ENCODE measurements at regions not wholly inside any gene's neighbourhood (a gene's known extent, or its start where the extent isn't known, plus 50 kb on each side); places are given as distances from the start of the nearest gene placed in this dataset.

DNA sequence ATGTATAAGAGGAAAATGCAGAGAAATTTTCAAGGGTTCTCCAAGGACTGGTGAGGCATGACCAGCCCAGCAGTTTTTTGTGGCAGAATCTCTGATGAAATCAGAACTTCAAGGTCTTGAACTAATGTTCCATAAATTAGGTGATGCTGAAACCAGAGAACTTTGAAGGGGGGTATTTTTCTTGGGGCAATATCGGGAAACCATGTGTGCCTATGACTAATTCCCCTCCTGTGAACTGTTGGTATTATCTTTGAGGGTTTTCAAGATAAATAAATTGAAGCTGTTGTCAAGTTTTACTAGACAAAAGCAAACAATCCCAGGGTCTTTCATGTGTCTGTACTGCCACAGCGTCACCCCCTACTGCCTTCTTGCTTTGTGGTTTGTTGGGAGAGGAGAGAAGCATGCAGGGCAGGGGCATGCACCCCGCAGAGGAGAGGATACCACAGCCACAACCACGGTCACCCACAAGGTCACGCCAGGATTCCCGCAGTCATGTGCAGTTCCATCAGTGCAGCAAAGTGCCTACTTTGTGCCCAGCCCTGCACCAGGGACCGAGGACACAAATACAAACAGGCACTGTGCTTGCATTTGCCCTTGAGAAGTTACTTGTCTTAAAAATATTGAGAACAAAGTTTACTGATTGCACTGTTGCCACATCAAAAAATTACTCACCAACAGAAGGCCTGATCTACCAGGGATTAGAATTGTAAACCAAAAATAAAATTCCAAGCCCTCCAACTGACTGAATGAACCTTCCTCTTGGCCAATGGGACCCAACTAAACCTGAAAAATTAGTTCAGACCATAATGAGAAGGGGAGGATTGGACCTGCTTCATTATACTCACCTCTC, 413.3 kb upstream of the TRIB2 start:
- peaks cover 19% of the 10 kb centered on the region for H3K4me1 ChIP-seq (ENCODE audit: control insufficient read depth, extremely low read depth, insufficient read depth, low read length)
- no peaks in the 10 kb centered on the region for H3K27me3 ChIP-seq (ENCODE audit: control insufficient read depth, extremely low read depth, insufficient read depth, low read length)
- H3K9ac ChIP-seq (ENCODE audit: control insufficient read depth, extremely low read depth, insufficient read depth, low read length) = no peak overlapping the region
- TF ChIP-seq EZH2 (IDR thresholded peaks at IDR 0.05; ENCODE audit: low read length) (no peak), CTCF (optimal IDR thresholded peaks at IDR 0.05 in 1 of 3, IDR thresholded peaks at IDR 0.05 in 1 of 3, conservative IDR thresholded peaks at IDR 0.05 in 1 of 3; ENCODE audit: extremely low read depth in 1 of 3, insufficient read depth in 2 of 3, low read length in 3 of 3) (no peak)
- H3K4me3 ChIP-seq (ENCODE audit: control insufficient read depth in 2 of 3, extremely low read depth in 1 of 3, insufficient read depth in 2 of 3, low read depth in 1 of 3, low read length in 3 of 3) = no peak overlapping the region
- no peak overlapping the region for H3K4me2 ChIP-seq (ENCODE audit: control insufficient read depth, extremely low read depth, insufficient read depth, low read depth, low read length)
- H3K79me2 ChIP-seq (ENCODE audit: control insufficient read depth, insufficient read depth, low read length) = no peaks in the 10 kb centered on the region
- DNase-seq (ENCODE audit: low read depth, low spot score) = no peak
- H3K9me3 ChIP-seq (ENCODE audit: control insufficient read depth, low read depth, low read length) = no peaks in the 10 kb centered on the region
- no peaks in the 10 kb centered on the region for H3K36me3 ChIP-seq (ENCODE audit: control insufficient read depth in 2 of 2, extremely low read depth in 1 of 2, insufficient read depth in 2 of 2, low read length in 2 of 2)
- no peak overlapping the region for H3K27ac ChIP-seq (ENCODE audit: control insufficient read depth, insufficient read depth, low read length)
- H2AFZ ChIP-seq (ENCODE audit: control insufficient read depth, low read length) = no peak overlapping the region
- H3K9me1 ChIP-seq (ENCODE audit: control insufficient read depth, extremely low read depth, insufficient read depth, low read length) = no peaks in the 10 kb centered on the region
- no peaks in the 10 kb centered on the region for H4K20me1 ChIP-seq (ENCODE audit: control insufficient read depth, extremely low read depth, insufficient read depth, low read length)
- FAIRE-seq = no peak
- dilution Hi-C loops (cut with MboI; ENCODE audit: extremely low pct_ligation_motif_present, low sequenced_read_pairs) = no loop called here

DNA sequence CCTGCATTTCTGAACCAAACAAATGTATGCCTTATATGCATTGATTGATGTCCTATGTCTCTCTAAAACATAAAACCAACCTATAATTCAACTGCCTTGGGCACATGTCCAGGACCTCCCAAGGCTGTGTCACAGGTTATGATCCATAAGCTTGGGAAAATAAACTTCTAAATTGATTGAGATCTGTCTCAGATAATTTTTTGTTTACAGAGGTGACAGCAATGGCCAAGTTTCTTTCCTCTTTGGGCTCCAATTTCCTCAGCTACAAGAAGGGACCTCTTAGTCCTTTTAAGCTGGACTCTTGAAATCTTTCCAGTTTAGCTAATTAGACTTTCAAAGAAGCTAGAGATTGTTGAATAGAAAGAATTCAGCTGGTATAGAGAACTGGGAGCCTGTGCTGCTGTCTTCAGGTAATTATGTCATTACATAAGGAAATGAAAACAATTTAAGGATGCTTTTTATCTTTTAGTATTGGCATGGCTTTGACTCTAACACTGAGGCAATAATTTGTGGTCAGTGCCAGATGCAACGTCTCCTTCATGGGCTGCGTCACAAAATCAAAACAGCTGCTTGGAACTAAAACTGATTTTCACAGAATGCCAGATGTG, 412.1 kb upstream of the TRIB2 start:
- no peak overlapping the region for H3K4me3 ChIP-seq (ENCODE audit: control insufficient read depth in 2 of 3, extremely low read depth in 1 of 3, insufficient read depth in 2 of 3, low read depth in 1 of 3, low read length in 3 of 3)
- TF ChIP-seq EZH2 (IDR thresholded peaks at IDR 0.05; ENCODE audit: low read length) (no peak), CTCF (optimal IDR thresholded peaks at IDR 0.05 in 1 of 3, IDR thresholded peaks at IDR 0.05 in 1 of 3, conservative IDR thresholded peaks at IDR 0.05 in 1 of 3; ENCODE audit: extremely low read depth in 1 of 3, insufficient read depth in 2 of 3, low read length in 3 of 3) (no peak)
- FAIRE-seq (no peak), DNase-seq (ENCODE audit: low read depth, low spot score) (no peak)
- no peaks in the 10 kb centered on the region for H3K27me3 ChIP-seq (ENCODE audit: control insufficient read depth, extremely low read depth, insufficient read depth, low read length)
- peaks cover 13% of the 10 kb centered on the region for H3K4me1 ChIP-seq (ENCODE audit: control insufficient read depth, extremely low read depth, insufficient read depth, low read length)
- H3K27ac ChIP-seq (ENCODE audit: control insufficient read depth, insufficient read depth, low read length) = no peak overlapping the region
- H3K9ac ChIP-seq (ENCODE audit: control insufficient read depth, extremely low read depth, insufficient read depth, low read length) = no peak overlapping the region
- no peaks in the 10 kb centered on the region for H3K9me3 ChIP-seq (ENCODE audit: control insufficient read depth, low read depth, low read length)
- H2AFZ ChIP-seq (ENCODE audit: control insufficient read depth, low read length) = no peak overlapping the region
- dilution Hi-C loops (cut with MboI; ENCODE audit: extremely low pct_ligation_motif_present, low sequenced_read_pairs) = no loop called here
- no peaks in the 10 kb centered on the region for H4K20me1 ChIP-seq (ENCODE audit: control insufficient read depth, extremely low read depth, insufficient read depth, low read length)
- H3K4me2 ChIP-seq (ENCODE audit: control insufficient read depth, extremely low read depth, insufficient read depth, low read depth, low read length) = no peak overlapping the region
- no peaks in the 10 kb centered on the region for H3K36me3 ChIP-seq (ENCODE audit: control insufficient read depth in 2 of 2, extremely low read depth in 1 of 2, insufficient read depth in 2 of 2, low read length in 2 of 2)
- no peaks in the 10 kb centered on the region for H3K79me2 ChIP-seq (ENCODE audit: control insufficient read depth, insufficient read depth, low read length)
- H3K9me1 ChIP-seq (ENCODE audit: control insufficient read depth, extremely low read depth, insufficient read depth, low read length) = no peaks in the 10 kb centered on the region
